ENCODE measurements at regions not wholly inside any gene's neighbourhood (a gene's known extent, or its start where the extent isn't known, plus 50 kb on each side); places are given as distances from the start of the nearest gene placed in this dataset.

DNA sequence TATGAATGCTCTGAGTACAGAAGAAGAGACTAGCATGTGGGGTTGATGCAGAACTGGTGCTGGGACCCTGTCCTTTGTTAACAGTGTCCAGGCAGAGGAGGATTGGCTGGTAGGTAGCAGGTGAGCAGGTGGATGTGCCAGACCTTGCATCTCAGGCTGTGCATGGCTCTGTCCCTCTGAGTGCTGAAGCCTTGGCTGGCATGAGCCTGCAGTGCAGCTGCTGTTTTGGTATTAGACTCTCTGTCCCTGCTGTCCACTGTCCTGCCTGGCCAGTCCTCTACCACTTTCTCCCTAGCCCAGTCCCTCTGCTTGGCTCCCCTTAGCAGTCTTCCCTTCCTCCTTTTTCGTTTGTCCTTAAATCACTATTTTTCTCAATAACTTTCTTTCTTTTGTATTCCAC, 213.6 kb upstream of the ZBED5 start:
- no peaks in the 10 kb centered on the region for H3K9me1 ChIP-seq (replicated peaks; ENCODE audit: control insufficient read depth, extremely low read depth, insufficient read depth, low read length)
- H3K9ac ChIP-seq (replicated peaks; ENCODE audit: extremely low read depth, insufficient read depth, low read length), result no peak overlapping the region
- no peak overlapping the region for H3K27ac ChIP-seq (ENCODE audit: insufficient read depth, low read depth, low read length)
- dilution Hi-C loops (cut with MboI; ENCODE audit: extremely low pct_ligation_motif_present, low sequenced_read_pairs), result no loop called here
- no peak overlapping the region for H3K4me2 ChIP-seq (ENCODE audit: insufficient read depth, low read length)
- ChIA-PET POLR2A (no interaction called here), CTCF (interaction anchor here (1.8 kb wide), 1 partner anchor 43 kb away, joined by 4 read pairs; no protein-coding TSS in a partner anchor)
- TF ChIP-seq FOS (IDR thresholded peaks at IDR 0.05; ENCODE audit: borderline replicate concordance, insufficient read depth, low read length) (no peak), POLR2AphosphoS5 (IDR thresholded peaks at IDR 0.05; ENCODE audit: insufficient read depth, low read depth, low read length) (no peak), EZH2 (IDR thresholded peaks at IDR 0.05; ENCODE audit: borderline replicate concordance, low read depth, low read length, severe bottlenecking) (no peak), MYC (IDR thresholded peaks at IDR 0.05; ENCODE audit: low read depth, low read length) (no peak), JUN (IDR thresholded peaks at IDR 0.05; ENCODE audit: borderline replicate concordance, insufficient read depth, insufficient read length, low read depth) (no peak), GATA2 (IDR thresholded peaks at IDR 0.05; ENCODE audit: insufficient read depth, insufficient read length, low read depth, low read length) (no peak), POLR2A (IDR thresholded peaks at IDR 0.05; ENCODE audit: low read depth, low read length) (no peak)
- TF ChIP-seq, protein P1, sequence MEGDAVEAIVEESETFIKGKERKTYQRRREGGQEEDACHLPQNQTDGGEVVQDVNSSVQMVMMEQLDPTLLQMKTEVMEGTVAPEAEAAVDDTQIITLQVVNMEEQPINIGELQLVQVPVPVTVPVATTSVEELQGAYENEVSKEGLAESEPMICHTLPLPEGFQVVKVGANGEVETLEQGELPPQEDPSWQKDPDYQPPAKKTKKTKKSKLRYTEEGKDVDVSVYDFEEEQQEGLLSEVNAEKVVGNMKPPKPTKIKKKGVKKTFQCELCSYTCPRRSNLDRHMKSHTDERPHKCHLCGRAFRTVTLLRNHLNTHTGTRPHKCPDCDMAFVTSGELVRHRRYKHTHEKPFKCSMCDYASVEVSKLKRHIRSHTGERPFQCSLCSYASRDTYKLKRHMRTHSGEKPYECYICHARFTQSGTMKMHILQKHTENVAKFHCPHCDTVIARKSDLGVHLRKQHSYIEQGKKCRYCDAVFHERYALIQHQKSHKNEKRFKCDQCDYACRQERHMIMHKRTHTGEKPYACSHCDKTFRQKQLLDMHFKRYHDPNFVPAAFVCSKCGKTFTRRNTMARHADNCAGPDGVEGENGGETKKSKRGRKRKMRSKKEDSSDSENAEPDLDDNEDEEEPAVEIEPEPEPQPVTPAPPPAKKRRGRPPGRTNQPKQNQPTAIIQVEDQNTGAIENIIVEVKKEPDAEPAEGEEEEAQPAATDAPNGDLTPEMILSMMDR (IDR thresholded peaks at IDR 0.05; ENCODE audit: extremely low read depth in 1 of 2, insufficient read depth in 1 of 2, low read depth in 1 of 2, low read length in 2 of 2), result no peak
- H2AFZ ChIP-seq (ENCODE audit: low read depth, low read length), result no peak overlapping the region
- intact Hi-C loops (cut with micrococcal nuclease), result no loop called here
- no peaks in the 10 kb centered on the region for H4K20me1 ChIP-seq (replicated peaks; ENCODE audit: control insufficient read depth, extremely low read depth, insufficient read depth, low read length)
- DNase-seq (ENCODE audit: low read depth, low spot score) (no peak), FAIRE-seq (no peak)
- no peaks in the 10 kb centered on the region for H3K4me1 ChIP-seq (ENCODE audit: control insufficient read depth, extremely low read depth, insufficient read depth, low read length)
- H3K4me3 ChIP-seq (replicated peaks in 1 of 3; ENCODE audit: insufficient read depth in 1 of 3, low read depth in 1 of 3, low read length in 3 of 3), result no peak overlapping the region
- H3K36me3 ChIP-seq (ENCODE audit: control insufficient read depth in 2 of 2, extremely low read depth in 1 of 2, insufficient read depth in 2 of 2, low read length in 2 of 2), result no peaks in the 10 kb centered on the region
- H3K9me3 ChIP-seq (replicated peaks; ENCODE audit: control insufficient read depth, insufficient read depth, low read length), result no peaks in the 10 kb centered on the region
- no peaks in the 10 kb centered on the region for H3K79me2 ChIP-seq (ENCODE audit: control insufficient read depth, insufficient read depth, low read length)
- BruUV-seq (replicated peaks), result no TSS peak
- H3K27me3 ChIP-seq (ENCODE audit: control insufficient read depth in 2 of 2, insufficient read depth in 2 of 2, low read length in 2 of 2), result peaks cover 0 to 2% of the 10 kb centered on the region in 2 experiments
